Ishikawa (cell line): ENCODE measurements at regions not wholly inside any gene's neighbourhood (a gene's known extent, or its start where the extent isn't known, plus 50 kb on each side); places are given as distances from the start of the nearest gene placed in this dataset.

ENCODE experiments used
- CEBPB ChIP-seq: IDR thresholded peaks from 2 replicates; pipeline ENCODE4 v1.6.1; 2012
- CREB1 ChIP-seq: IDR thresholded peaks from 2 replicates; pipeline ENCODE4 v1.6.1; 2012; ENCODE audit warnings: low read depth
- EGR1 ChIP-seq: IDR thresholded peaks from 2 replicates; pipeline ENCODE4 v1.6.1; 2012
- EP300 ChIP-seq: IDR thresholded peaks from 2 replicates; pipeline ENCODE4 v1.6.1; 2012; ENCODE audit warnings: borderline replicate concordance
- FOXM1 ChIP-seq: IDR thresholded peaks from 2 replicates; pipeline ENCODE4 v1.6.1; 2012; ENCODE audit warnings: low read depth, borderline replicate concordance
- MAX ChIP-seq: IDR thresholded peaks from 2 replicates; pipeline ENCODE4 v1.6.1; 2012
- NFIC ChIP-seq: IDR thresholded peaks from 2 replicates; pipeline ENCODE4 v1.6.1; 2012
- RAD21 ChIP-seq: IDR thresholded peaks from 2 replicates; pipeline ENCODE4 v1.6.1; 2012; ENCODE audit warnings: low read depth
- TAF1 ChIP-seq: IDR thresholded peaks from 2 replicates; pipeline ENCODE4 v1.6.1; 2012; ENCODE audit warnings: low read depth, mild to moderate bottlenecking
- TCF12 ChIP-seq: IDR thresholded peaks from 2 replicates; pipeline ENCODE4 v1.6.1; 2012; ENCODE audit warnings: low read depth
- TEAD4 ChIP-seq: IDR thresholded peaks from 2 replicates; pipeline ENCODE4 v1.6.1; 2012
- USF1 ChIP-seq: IDR thresholded peaks from 2 replicates; pipeline ENCODE4 v1.6.1; 2012
- YY1 ChIP-seq: IDR thresholded peaks from 2 replicates; pipeline ENCODE4 v1.6.1; 2012; ENCODE audit warnings: low read depth
- ZBTB7A ChIP-seq: IDR thresholded peaks from 2 replicates; pipeline ENCODE4 v1.6.1; 2012; ENCODE audit warnings: low read depth
- TF ChIP-seq, protein P1 (sequence below): IDR thresholded peaks from 2 replicates; pipeline ENCODE4 v1.6.1; 2012; ENCODE audit warnings: low read depth, mild to moderate bottlenecking

- no peak for TF ChIP-seq CEBPB
- no peak for TF ChIP-seq TAF1
- TF ChIP-seq MAX, result no peak
- no peak for TF ChIP-seq ZBTB7A
- no peak for TF ChIP-seq TEAD4
- TF ChIP-seq EGR1, result no peak
- no peak for TF ChIP-seq RAD21
- no peak for TF ChIP-seq CREB1
- no peak for TF ChIP-seq FOXM1
- TF ChIP-seq NFIC, result no peak
- no peak for TF ChIP-seq EP300
- TF ChIP-seq YY1, result no peak
- no peak for TF ChIP-seq TCF12
- TF ChIP-seq, protein P1, sequence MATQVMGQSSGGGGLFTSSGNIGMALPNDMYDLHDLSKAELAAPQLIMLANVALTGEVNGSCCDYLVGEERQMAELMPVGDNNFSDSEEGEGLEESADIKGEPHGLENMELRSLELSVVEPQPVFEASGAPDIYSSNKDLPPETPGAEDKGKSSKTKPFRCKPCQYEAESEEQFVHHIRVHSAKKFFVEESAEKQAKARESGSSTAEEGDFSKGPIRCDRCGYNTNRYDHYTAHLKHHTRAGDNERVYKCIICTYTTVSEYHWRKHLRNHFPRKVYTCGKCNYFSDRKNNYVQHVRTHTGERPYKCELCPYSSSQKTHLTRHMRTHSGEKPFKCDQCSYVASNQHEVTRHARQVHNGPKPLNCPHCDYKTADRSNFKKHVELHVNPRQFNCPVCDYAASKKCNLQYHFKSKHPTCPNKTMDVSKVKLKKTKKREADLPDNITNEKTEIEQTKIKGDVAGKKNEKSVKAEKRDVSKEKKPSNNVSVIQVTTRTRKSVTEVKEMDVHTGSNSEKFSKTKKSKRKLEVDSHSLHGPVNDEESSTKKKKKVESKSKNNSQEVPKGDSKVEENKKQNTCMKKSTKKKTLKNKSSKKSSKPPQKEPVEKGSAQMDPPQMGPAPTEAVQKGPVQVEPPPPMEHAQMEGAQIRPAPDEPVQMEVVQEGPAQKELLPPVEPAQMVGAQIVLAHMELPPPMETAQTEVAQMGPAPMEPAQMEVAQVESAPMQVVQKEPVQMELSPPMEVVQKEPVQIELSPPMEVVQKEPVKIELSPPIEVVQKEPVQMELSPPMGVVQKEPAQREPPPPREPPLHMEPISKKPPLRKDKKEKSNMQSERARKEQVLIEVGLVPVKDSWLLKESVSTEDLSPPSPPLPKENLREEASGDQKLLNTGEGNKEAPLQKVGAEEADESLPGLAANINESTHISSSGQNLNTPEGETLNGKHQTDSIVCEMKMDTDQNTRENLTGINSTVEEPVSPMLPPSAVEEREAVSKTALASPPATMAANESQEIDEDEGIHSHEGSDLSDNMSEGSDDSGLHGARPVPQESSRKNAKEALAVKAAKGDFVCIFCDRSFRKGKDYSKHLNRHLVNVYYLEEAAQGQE, result no peak
- no peak for TF ChIP-seq USF1
Observed at GRCh38 chrX:18076434-18076833, 144.3 kb downstream of the BEND2 start.

- TF ChIP-seq USF1, result no peak
- TF ChIP-seq CREB1, result no peak
- no peak for TF ChIP-seq NFIC
- TF ChIP-seq YY1, result no peak
- TF ChIP-seq EGR1, result no peak
- TF ChIP-seq CEBPB, result no peak
- TF ChIP-seq RAD21, result no peak
- no peak for TF ChIP-seq ZBTB7A
- TF ChIP-seq MAX, result no peak
- TF ChIP-seq TEAD4, result no peak
- TF ChIP-seq EP300, result no peak
- TF ChIP-seq, protein P1, result no peak
- TF ChIP-seq FOXM1, result no peak
- no peak for TF ChIP-seq TCF12
- TF ChIP-seq TAF1, result no peak
Observed at GRCh38 chrX:18075603-18076002, 145.1 kb downstream of the BEND2 start.

- no peak for TF ChIP-seq EGR1
- no peak for TF ChIP-seq YY1
- TF ChIP-seq FOXM1, result no peak
- TF ChIP-seq, protein P1, result no peak
- no peak for TF ChIP-seq TCF12
Observed at GRCh38 chrX:18065956-18066355, 154.7 kb downstream of the BEND2 start.

DNA sequence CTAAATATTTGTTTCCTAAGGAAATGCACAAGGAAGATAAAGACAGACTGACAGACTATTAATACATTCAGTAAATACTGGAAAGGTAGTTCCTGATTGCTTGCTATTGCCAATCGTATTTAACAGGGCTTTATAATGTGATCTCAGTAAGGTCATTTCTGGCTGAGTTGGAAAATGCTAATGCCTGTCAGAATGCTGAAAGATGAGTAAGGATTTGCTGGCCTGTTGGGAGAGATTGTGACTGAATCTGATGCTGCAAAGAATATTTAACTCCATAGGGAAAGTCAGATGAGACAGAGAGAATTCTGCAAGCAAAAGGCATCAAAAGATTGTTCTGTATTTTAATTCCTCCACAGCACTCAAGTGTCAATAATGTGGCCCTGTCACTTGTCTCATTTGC lies 169.0 kb downstream of the BEND2 start:
- TF ChIP-seq TAF1 (no peak), TEAD4 (no peak), CREB1 (no peak), EP300 (no peak), EGR1 (no peak), TCF12 (no peak), CEBPB (no peak), RAD21 (no peak), MAX (no peak), YY1 (no peak), USF1 (no peak), FOXM1 (no peak), NFIC (no peak), ZBTB7A (no peak)
- TF ChIP-seq, protein P1, result no peak
